ENCODE measurements at regions not wholly inside any gene's neighbourhood (a gene's known extent, or its start where the extent isn't known, plus 50 kb on each side); places are given as distances from the start of the nearest gene placed in this dataset.
A peak's percentile ranks its signal among the peaks of the same experiment; 100 is the strongest.
"Not testable (repeated sequence)": the region's sequence is repeated elsewhere in the genome, so short reads cannot be mapped to it uniquely, and the experiment has no call there.

GRCh38 chr6:27145731-27146455 lies 101.6 kb upstream of the PRSS16 start:
- H3K4me3 ChIP-seq: peak overlapping the region; percentile 68
- DNase-seq: peak; percentile 76 to 86
- peak overlapping the region; percentile 93 for H3K27ac ChIP-seq

GRCh38 chr6:27146456-27146705 lies 101.1 kb upstream of the PRSS16 start:
- H3K36me3 ChIP-seq; DNase-seq; H3K27me3 ChIP-seq; H3K4me1 ChIP-seq; H3K9me3 ChIP-seq (replicated peaks): not testable (repeated sequence)
- peak overlapping the region; percentile 93 for H3K27ac ChIP-seq
- peak overlapping the region; percentile 68 for H3K4me3 ChIP-seq

More at GRCh38 chr6:27145731-27146455, 101.6 kb upstream of the PRSS16 start:
- Histone ChIP-seq H3K9me3 (replicated peaks) (no peaks in the 10 kb centered on the region), H3K36me3 (no peaks in the 10 kb centered on the region), H3K27me3 (no peaks in the 10 kb centered on the region), H3K4me1 (no peaks in the 10 kb centered on the region)

- Histone ChIP-seq H3K4me1 (no peaks in the 10 kb centered on the region), H3K36me3 (no peaks in the 10 kb centered on the region), H3K27ac (peak overlapping the region; percentile 93), H3K27me3 (no peaks in the 10 kb centered on the region), H3K4me3 (peak overlapping the region; percentile 68), H3K9me3 (replicated peaks) (no peaks in the 10 kb centered on the region)
- peak; percentile 83 to 96 for DNase-seq
Observed at GRCh38 chr6:27146706-27147505, 100.6 kb upstream of the PRSS16 start.

GRCh38 chr6:27148404-27148795 lies 99.1 kb upstream of the PRSS16 start:
- Histone ChIP-seq H3K36me3 (no peaks in the 10 kb centered on the region), H3K9me3 (replicated peaks) (no peaks in the 10 kb centered on the region), H3K27me3 (no peaks in the 10 kb centered on the region), H3K4me3 (no peak overlapping the region), H3K27ac (no peak overlapping the region), H3K4me1 (no peaks in the 10 kb centered on the region)
- DNase-seq: no peak

GRCh38 chr6:27149150-27149549 lies 98.4 kb upstream of the PRSS16 start:
- no peaks in the 10 kb centered on the region for H3K9me3 ChIP-seq (replicated peaks)
- no peak overlapping the region for H3K27ac ChIP-seq
- no peaks in the 10 kb centered on the region for H3K4me1 ChIP-seq
- H3K4me3 ChIP-seq: no peak overlapping the region
- H3K27me3 ChIP-seq: no peaks in the 10 kb centered on the region
- no peak for DNase-seq
- H3K36me3 ChIP-seq: no peaks in the 10 kb centered on the region

- Histone ChIP-seq H3K36me3 (no peaks in the 10 kb centered on the region), H3K4me3 (no peak overlapping the region), H3K27me3 (no peaks in the 10 kb centered on the region), H3K27ac (no peak overlapping the region), H3K4me1 (no peaks in the 10 kb centered on the region), H3K9me3 (replicated peaks) (no peaks in the 10 kb centered on the region)
- DNase-seq: no peak
Observed at GRCh38 chr6:27154696-27155095, 92.8 kb upstream of the PRSS16 start.

GRCh38 chr6:27156874-27157458 lies 90.5 kb upstream of the PRSS16 start:
- Histone ChIP-seq H3K36me3 (no peaks in the 10 kb centered on the region), H3K27me3 (no peaks in the 10 kb centered on the region), H3K27ac (no peak overlapping the region), H3K4me3 (no peak overlapping the region), H3K4me1 (no peaks in the 10 kb centered on the region), H3K9me3 (replicated peaks) (no peaks in the 10 kb centered on the region)
- DNase-seq: no peak

GRCh38 chr6:27157459-27158315 lies 89.8 kb upstream of the PRSS16 start:
- Histone ChIP-seq H3K27ac (no peak overlapping the region), H3K9me3 (replicated peaks) (no peaks in the 10 kb centered on the region)
- DNase-seq: no peak

GRCh38 chr6:27158316-27158643 lies 89.2 kb upstream of the PRSS16 start:
- DNase-seq: no peak
- Histone ChIP-seq H3K4me1 (no peaks in the 10 kb centered on the region), H3K27me3 (no peaks in the 10 kb centered on the region), H3K36me3 (no peaks in the 10 kb centered on the region), H3K9me3 (replicated peaks) (no peaks in the 10 kb centered on the region), H3K27ac (no peak overlapping the region), H3K4me3 (no peak overlapping the region)

More at GRCh38 chr6:27157459-27158315, 89.8 kb upstream of the PRSS16 start:
- H3K4me1 ChIP-seq: no peaks in the 10 kb centered on the region
- H3K36me3 ChIP-seq: no peaks in the 10 kb centered on the region
- no peak overlapping the region for H3K4me3 ChIP-seq
- H3K27me3 ChIP-seq: no peaks in the 10 kb centered on the region

- H3K9me3 ChIP-seq (replicated peaks): no peaks in the 10 kb centered on the region
- no peaks in the 10 kb centered on the region for H3K4me1 ChIP-seq
- H3K27me3 ChIP-seq: no peaks in the 10 kb centered on the region
- H3K27ac ChIP-seq: no peak overlapping the region
- DNase-seq: no peak
- no peak overlapping the region for H3K4me3 ChIP-seq
- no peaks in the 10 kb centered on the region for H3K36me3 ChIP-seq
Observed at GRCh38 chr6:27159725-27160124, 87.8 kb upstream of the PRSS16 start.

- Histone ChIP-seq H3K9me3 (replicated peaks) (no peaks in the 10 kb centered on the region), H3K4me1 (no peaks in the 10 kb centered on the region), H3K4me3 (no peak overlapping the region), H3K36me3 (no peaks in the 10 kb centered on the region), H3K27me3 (no peaks in the 10 kb centered on the region), H3K27ac (no peak overlapping the region)
- DNase-seq: no peak
Observed at GRCh38 chr6:27161115-27161514, 86.4 kb upstream of the PRSS16 start.

- no peak for DNase-seq
- H3K27me3 ChIP-seq: no peaks in the 10 kb centered on the region
- no peaks in the 10 kb centered on the region for H3K36me3 ChIP-seq
- H3K4me1 ChIP-seq: no peaks in the 10 kb centered on the region
- H3K27ac ChIP-seq: no peak overlapping the region
- no peaks in the 10 kb centered on the region for H3K9me3 ChIP-seq (replicated peaks)
- H3K4me3 ChIP-seq: no peak overlapping the region
Observed at GRCh38 chr6:27161603-27161945, 85.9 kb upstream of the PRSS16 start.

GRCh38 chr6:27161946-27162603 lies 85.4 kb upstream of the PRSS16 start:
- Histone ChIP-seq H3K9me3 (replicated peaks) (no peaks in the 10 kb centered on the region), H3K27ac (no peak overlapping the region), H3K27me3 (no peaks in the 10 kb centered on the region), H3K4me3 (0 out of 2 replicates have a peak overlapping the region, but pooled peaks have one; percentile 14), H3K36me3 (no peaks in the 10 kb centered on the region), H3K4me1 (no peaks in the 10 kb centered on the region)
- DNase-seq: peak; percentile 36 to 57

GRCh38 chr6:27163834-27164233 lies 83.7 kb upstream of the PRSS16 start:
- H3K4me1 ChIP-seq: 0 out of 2 replicates have a peak, but pooled peaks cover under 1% of the 10 kb centered on the region
- no peaks in the 10 kb centered on the region for H3K27me3 ChIP-seq
- no peak overlapping the region for H3K4me3 ChIP-seq
- no peaks in the 10 kb centered on the region for H3K9me3 ChIP-seq (replicated peaks)
- H3K27ac ChIP-seq: no peak overlapping the region
- no peaks in the 10 kb centered on the region for H3K36me3 ChIP-seq
- DNase-seq: no peak
